ENCODE measurements at regions not wholly inside any gene's neighbourhood (a gene's known extent, or its start where the extent isn't known, plus 50 kb on each side); places are given as distances from the start of the nearest gene placed in this dataset.
"Not testable (repeated sequence)": the region's sequence is repeated elsewhere in the genome, so short reads cannot be mapped to it uniquely, and the experiment has no call there.

- Histone ChIP-seq H3K27me3 (ENCODE audit: control insufficient read depth, insufficient read depth, low read length) (no peaks in the 10 kb centered on the region), H3K27ac (ENCODE audit: low read depth, low read length) (no peak overlapping the region), H3K4me3 (ENCODE audit: low read length) (no peak overlapping the region), H3K4me1 (ENCODE audit: control insufficient read depth, insufficient read depth, low read length) (peaks cover 5% of the 10 kb centered on the region), H3K36me3 (ENCODE audit: control insufficient read depth, insufficient read depth, low read length) (no peaks in the 10 kb centered on the region), H3K9ac (ENCODE audit: low read length) (no peak overlapping the region)
Observed at GRCh38 chr20:47972916-47973309, 187.6 kb upstream of the SULF2 start.

- H3K27me3 ChIP-seq (ENCODE audit: control insufficient read depth, insufficient read depth, low read length); H3K9ac ChIP-seq (ENCODE audit: low read length); H3K27ac ChIP-seq (ENCODE audit: low read depth, low read length); H3K4me3 ChIP-seq (ENCODE audit: low read length); H3K36me3 ChIP-seq (ENCODE audit: control insufficient read depth, insufficient read depth, low read length); H3K4me1 ChIP-seq (ENCODE audit: control insufficient read depth, insufficient read depth, low read length): not testable (repeated sequence)
Observed at GRCh38 chr20:47972297-47972915, 187.1 kb upstream of the SULF2 start.

DNA sequence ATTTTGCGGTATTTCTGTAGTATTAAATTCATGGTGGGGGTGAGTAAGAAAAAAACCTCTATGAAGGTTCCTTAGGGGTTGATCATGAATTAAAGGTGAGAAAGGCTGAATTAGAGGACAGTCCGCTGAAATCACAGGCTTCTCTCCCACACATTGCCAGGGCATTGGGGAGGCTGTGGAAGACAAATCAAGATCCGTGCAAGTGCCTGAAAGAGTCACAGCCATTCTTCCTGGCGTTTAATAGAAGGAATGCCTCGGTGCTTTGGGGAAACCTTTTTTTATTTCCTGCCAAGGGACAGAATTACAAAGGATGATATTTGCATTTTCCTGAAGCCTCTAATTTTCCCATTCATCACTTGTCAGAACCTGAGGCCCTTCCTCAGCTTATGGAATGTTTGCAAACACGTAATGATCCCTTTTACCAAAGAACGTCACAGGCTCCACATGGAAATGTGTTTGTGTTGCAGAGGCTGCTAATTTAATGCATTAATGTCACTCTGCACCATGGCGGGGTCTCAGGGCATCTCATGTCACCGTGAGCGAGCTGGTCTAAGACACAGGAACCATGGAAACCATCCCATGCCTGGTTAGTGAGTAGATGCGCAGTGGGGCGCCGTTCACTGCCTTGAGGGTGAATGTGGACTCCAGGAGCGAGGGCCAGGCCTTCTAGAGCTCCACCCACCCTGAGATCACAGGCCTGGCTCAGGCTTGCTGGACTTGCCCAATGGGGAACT lies 185.9 kb upstream of the SULF2 start:
- H3K4me1 ChIP-seq (ENCODE audit: control insufficient read depth, insufficient read depth, low read length): no peaks in the 10 kb centered on the region
- H3K4me3 ChIP-seq (ENCODE audit: low read length): no peak overlapping the region
- no peak overlapping the region for H3K9ac ChIP-seq (ENCODE audit: low read length)
- no peaks in the 10 kb centered on the region for H3K27me3 ChIP-seq (ENCODE audit: control insufficient read depth, insufficient read depth, low read length)
- H3K36me3 ChIP-seq (ENCODE audit: control insufficient read depth, insufficient read depth, low read length): no peaks in the 10 kb centered on the region
- H3K27ac ChIP-seq (ENCODE audit: low read depth, low read length): no peak overlapping the region

DNA sequence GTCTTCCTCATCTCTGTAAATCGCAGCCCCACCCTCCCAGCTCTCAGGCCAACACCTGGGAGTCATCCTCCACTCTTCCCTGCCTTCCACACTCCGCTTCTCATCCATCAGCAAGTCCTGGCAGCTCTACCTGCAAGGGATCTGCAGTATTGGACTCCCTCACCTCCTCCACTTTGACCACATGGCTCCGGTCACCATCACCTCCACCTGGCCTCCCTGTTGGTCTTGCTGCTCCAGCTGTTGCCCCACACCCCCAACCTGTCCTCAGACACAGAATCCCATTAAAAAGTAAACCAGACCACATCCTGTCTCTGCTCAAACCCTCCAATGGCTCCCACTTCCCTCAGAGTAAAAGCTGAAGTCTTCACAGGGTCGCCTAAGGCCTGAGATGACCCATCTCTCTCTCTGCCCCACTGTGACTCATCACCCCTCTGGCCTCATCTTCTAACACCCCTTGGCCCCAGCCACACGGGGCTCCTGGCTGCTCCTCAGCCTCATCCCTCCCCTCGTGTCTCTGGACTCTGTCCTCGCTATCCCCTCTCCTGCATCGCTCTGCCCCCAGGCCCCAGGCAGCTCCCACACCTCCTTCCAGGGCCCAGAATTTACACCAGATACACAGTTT lies 185.1 kb upstream of the SULF2 start:
- no peak overlapping the region for H3K4me3 ChIP-seq (ENCODE audit: low read length)
- H3K27me3 ChIP-seq (ENCODE audit: control insufficient read depth, insufficient read depth, low read length): no peaks in the 10 kb centered on the region
- no peak overlapping the region for H3K27ac ChIP-seq (ENCODE audit: low read depth, low read length)
- H3K9ac ChIP-seq (ENCODE audit: low read length): no peak overlapping the region
- no peaks in the 10 kb centered on the region for H3K36me3 ChIP-seq (ENCODE audit: control insufficient read depth, insufficient read depth, low read length)
- H3K4me1 ChIP-seq (ENCODE audit: control insufficient read depth, insufficient read depth, low read length): no peaks in the 10 kb centered on the region

- no peaks in the 10 kb centered on the region for H3K36me3 ChIP-seq (ENCODE audit: control insufficient read depth, insufficient read depth, low read length)
- no peak overlapping the region for H3K4me3 ChIP-seq (ENCODE audit: low read length)
- no peak overlapping the region for H3K27ac ChIP-seq (ENCODE audit: low read depth, low read length)
- H3K9ac ChIP-seq (ENCODE audit: low read length): no peak overlapping the region
- no peaks in the 10 kb centered on the region for H3K4me1 ChIP-seq (ENCODE audit: control insufficient read depth, insufficient read depth, low read length)
- H3K27me3 ChIP-seq (ENCODE audit: control insufficient read depth, insufficient read depth, low read length): no peaks in the 10 kb centered on the region
Observed at GRCh38 chr20:47969426-47969825, 184.1 kb upstream of the SULF2 start.

DNA sequence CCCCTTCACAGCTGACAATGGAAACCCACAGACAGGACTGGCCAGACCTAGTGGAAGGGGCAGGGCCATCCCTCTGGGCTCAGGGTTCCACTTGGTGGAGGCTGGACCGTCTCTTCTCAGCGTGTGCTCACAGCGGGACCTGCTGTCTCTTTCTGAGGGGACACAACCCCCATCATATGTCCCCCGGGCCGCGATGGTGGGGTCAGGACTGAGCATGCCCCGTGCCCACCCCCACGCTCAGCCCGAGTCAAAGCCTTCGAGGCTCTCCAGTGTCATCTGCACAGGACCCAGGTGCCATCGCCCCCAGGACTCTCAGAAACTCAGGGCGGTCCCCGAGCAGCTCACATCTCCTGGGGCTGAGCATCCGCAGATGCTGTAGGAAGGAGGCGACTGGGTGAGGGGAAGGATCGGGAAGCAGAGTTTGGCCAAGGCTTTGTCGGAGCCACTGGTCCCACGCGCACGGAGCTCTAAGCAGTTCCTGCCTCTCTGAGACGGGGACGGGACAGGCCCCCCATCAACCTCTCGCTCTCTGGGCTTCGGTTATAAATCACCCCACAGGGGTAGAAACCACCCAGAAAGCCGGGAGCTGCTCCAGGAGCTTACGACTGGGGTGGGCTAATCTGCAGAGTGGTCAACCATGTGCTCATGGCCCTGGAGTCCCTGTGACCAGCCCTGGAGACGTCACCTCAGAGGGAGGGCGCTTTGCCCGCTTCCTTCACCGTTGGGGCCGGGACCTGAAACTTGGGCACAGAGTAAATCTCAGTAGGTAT lies 183.4 kb upstream of the SULF2 start:
- no peaks in the 10 kb centered on the region for H3K36me3 ChIP-seq (ENCODE audit: control insufficient read depth, insufficient read depth, low read length)

GRCh38 chr20:47964149-47964548 lies 178.9 kb upstream of the SULF2 start:
- Histone ChIP-seq H3K27me3 (ENCODE audit: control insufficient read depth, insufficient read depth, low read length) (no peaks in the 10 kb centered on the region), H3K9ac (ENCODE audit: low read length) (no peak overlapping the region), H3K27ac (ENCODE audit: low read depth, low read length) (no peak overlapping the region), H3K4me3 (ENCODE audit: low read length) (no peak overlapping the region), H3K36me3 (ENCODE audit: control insufficient read depth, insufficient read depth, low read length) (no peaks in the 10 kb centered on the region), H3K4me1 (ENCODE audit: control insufficient read depth, insufficient read depth, low read length) (no peaks in the 10 kb centered on the region)

More for the DNA sequence above, 183.4 kb upstream of the SULF2 start:
- no peak overlapping the region for H3K4me3 ChIP-seq (ENCODE audit: low read length)
- H3K4me1 ChIP-seq (ENCODE audit: control insufficient read depth, insufficient read depth, low read length): no peaks in the 10 kb centered on the region
- no peak overlapping the region for H3K27ac ChIP-seq (ENCODE audit: low read depth, low read length)
- no peak overlapping the region for H3K9ac ChIP-seq (ENCODE audit: low read length)
- H3K27me3 ChIP-seq (ENCODE audit: control insufficient read depth, insufficient read depth, low read length): no peaks in the 10 kb centered on the region

DNA sequence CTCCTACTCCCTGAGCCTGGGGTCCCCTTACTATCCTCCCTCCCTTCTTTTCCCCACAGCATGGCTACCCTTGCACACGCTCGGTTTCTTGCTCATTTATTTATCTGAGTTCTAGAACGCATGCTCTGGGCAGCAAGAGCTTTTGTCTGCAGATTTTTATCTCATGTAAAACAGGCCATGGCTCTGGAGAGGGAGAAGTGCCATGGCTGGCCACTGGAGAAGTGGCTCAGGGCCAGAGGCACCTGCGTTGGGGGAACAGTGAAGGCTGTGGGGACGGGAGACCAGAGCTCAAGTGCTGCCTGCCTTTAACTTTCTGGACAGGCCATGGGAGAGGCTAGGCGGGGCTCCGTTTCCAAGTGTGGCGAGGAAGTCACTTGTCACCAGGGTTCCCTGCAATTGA lies 177.7 kb upstream of the SULF2 start:
- Histone ChIP-seq H3K36me3 (ENCODE audit: control insufficient read depth, insufficient read depth, low read length) (no peaks in the 10 kb centered on the region), H3K27me3 (ENCODE audit: control insufficient read depth, insufficient read depth, low read length) (no peaks in the 10 kb centered on the region), H3K4me1 (ENCODE audit: control insufficient read depth, insufficient read depth, low read length) (peaks cover 2% of the 10 kb centered on the region), H3K9ac (ENCODE audit: low read length) (no peak overlapping the region), H3K4me3 (ENCODE audit: low read length) (no peak overlapping the region), H3K27ac (ENCODE audit: low read depth, low read length) (no peak overlapping the region)

DNA sequence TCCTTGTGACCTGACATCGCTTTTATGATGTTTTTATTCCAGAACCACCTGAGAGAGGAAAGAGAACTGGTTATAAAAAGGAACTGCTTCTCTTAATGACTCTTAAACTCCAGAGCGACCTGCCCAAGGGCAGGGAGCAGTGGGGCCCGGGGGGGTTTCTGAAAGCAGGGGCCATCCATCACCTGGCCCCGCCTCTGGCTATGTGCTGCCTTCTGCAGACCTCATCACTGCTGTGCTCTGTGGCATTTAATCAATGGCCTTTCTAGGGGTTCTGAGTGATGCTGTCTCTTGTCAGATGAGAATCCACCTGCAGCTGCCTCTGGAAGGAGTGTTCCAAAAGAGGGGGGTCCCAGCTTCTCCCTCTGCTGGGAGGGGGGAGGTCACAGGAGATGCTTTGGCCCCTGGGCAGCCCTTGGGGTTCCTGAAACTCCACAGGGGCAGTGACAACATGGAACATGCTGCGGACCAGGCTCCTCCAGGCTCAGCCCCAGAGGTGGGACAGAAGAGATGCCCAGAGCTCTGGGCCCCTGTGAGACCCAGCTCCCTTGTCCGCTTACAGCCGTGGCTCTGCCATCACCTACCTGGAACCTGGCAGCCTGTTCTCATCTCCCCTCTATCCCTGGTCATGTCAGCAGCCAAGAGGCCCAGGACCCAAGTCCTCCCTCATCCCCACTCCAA lies 177.1 kb upstream of the SULF2 start:
- Histone ChIP-seq H3K9ac (ENCODE audit: low read length) (no peak overlapping the region), H3K27ac (ENCODE audit: low read depth, low read length) (no peak overlapping the region), H3K36me3 (ENCODE audit: control insufficient read depth, insufficient read depth, low read length) (no peaks in the 10 kb centered on the region), H3K27me3 (ENCODE audit: control insufficient read depth, insufficient read depth, low read length) (no peaks in the 10 kb centered on the region), H3K4me1 (ENCODE audit: control insufficient read depth, insufficient read depth, low read length) (peaks cover 2% of the 10 kb centered on the region), H3K4me3 (ENCODE audit: low read length) (no peak overlapping the region)

- Histone ChIP-seq H3K27me3 (ENCODE audit: control insufficient read depth, insufficient read depth, low read length) (no peaks in the 10 kb centered on the region), H3K4me3 (ENCODE audit: low read length) (no peak overlapping the region), H3K4me1 (ENCODE audit: control insufficient read depth, insufficient read depth, low read length) (peaks cover 2% of the 10 kb centered on the region), H3K27ac (ENCODE audit: low read depth, low read length) (no peak overlapping the region), H3K9ac (ENCODE audit: low read length) (no peak overlapping the region), H3K36me3 (ENCODE audit: control insufficient read depth, insufficient read depth, low read length) (no peaks in the 10 kb centered on the region)
Observed at GRCh38 chr20:47960769-47961541, 175.7 kb upstream of the SULF2 start.

DNA sequence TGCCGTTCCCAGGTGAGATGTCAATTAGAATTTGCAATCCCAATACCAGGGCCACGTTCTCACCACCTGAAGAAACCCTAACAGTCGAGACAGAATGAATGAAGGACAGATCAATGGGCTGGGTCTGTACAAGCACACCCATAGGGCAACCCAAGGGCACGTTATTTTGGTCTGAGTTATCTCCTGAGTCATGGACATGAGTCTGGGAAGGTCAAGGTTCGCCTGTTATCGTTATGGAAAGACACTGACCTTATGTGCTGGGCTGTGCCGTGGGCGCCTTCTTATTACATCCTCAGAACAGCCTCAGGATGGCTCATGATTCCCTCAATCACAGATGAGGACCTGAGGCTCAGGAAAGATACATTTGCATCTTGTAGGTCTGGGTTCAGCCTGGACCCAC lies 175.0 kb upstream of the SULF2 start:
- H3K27ac ChIP-seq (ENCODE audit: low read depth, low read length): no peak overlapping the region
- peaks cover 2% of the 10 kb centered on the region for H3K4me1 ChIP-seq (ENCODE audit: control insufficient read depth, insufficient read depth, low read length)
- H3K36me3 ChIP-seq (ENCODE audit: control insufficient read depth, insufficient read depth, low read length): no peaks in the 10 kb centered on the region
- no peak overlapping the region for H3K9ac ChIP-seq (ENCODE audit: low read length)
- H3K27me3 ChIP-seq (ENCODE audit: control insufficient read depth, insufficient read depth, low read length): no peaks in the 10 kb centered on the region
- no peak overlapping the region for H3K4me3 ChIP-seq (ENCODE audit: low read length)
